ENCODE measurements at regions not wholly inside any gene's neighbourhood (a gene's known extent, or its start where the extent isn't known, plus 50 kb on each side); places are given as distances from the start of the nearest gene placed in this dataset.

- no peak for DNase-seq (ENCODE audit: missing footprints)
- ATAC-seq, result peak; percentile 29
- intact Hi-C loops (cut with DNase I), result no loop called here
Observed at GRCh38 chr6:41489120-41489851, 56.9 kb upstream of the FOXP4 start.

GRCh38 chr6:41492261-41492891 is 53.8 kb upstream of the FOXP4 start:
- intact Hi-C loops (cut with DNase I), result no loop called here
- ATAC-seq (no peak), DNase-seq (ENCODE audit: missing footprints) (no peak)

- DNase-seq (ENCODE audit: missing footprints), result no peak
Observed at GRCh38 chr6:41494212-41495110, 51.7 kb upstream of the FOXP4 start.

More at GRCh38 chr6:41494212-41495110, 51.7 kb upstream of the FOXP4 start:
- ATAC-seq, result no peak
- intact Hi-C loops (cut with DNase I), result no loop called here
